ENCODE measurements at regions not wholly inside any gene's neighbourhood (a gene's known extent, or its start where the extent isn't known, plus 50 kb on each side); places are given as distances from the start of the nearest gene placed in this dataset.

DNA sequence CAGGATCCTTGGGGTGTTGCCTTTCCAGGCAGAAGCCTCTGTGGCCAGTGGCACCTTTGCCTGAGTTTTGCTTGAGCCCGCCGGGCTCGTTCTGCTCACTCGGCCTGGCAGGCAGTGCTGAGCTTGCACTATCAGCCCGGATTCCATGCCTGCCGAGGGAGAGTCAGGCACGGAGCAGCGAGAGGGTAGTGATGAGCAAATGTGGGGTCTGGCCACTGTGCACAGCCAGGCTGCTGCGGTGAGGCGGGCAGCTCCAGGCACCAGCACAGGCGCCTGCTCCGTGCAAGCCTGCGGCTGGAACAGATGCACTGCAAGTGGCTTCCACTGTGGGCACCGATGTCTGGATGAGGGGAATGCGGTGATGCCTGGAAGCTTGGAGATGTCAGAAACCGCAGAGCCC lies 619.2 kb downstream of the RAPGEF2 start:
- no peak for DNase-seq (ENCODE audit: low spot score)
- H3K4me3 Mint-ChIP-seq (ENCODE audit: unreplicated experiment): no peak overlapping the region
- peaks cover 3% of the 10 kb centered on the region for H3K9me3 Mint-ChIP-seq (ENCODE audit: low read depth)
- TF ChIP-seq, protein P1, sequence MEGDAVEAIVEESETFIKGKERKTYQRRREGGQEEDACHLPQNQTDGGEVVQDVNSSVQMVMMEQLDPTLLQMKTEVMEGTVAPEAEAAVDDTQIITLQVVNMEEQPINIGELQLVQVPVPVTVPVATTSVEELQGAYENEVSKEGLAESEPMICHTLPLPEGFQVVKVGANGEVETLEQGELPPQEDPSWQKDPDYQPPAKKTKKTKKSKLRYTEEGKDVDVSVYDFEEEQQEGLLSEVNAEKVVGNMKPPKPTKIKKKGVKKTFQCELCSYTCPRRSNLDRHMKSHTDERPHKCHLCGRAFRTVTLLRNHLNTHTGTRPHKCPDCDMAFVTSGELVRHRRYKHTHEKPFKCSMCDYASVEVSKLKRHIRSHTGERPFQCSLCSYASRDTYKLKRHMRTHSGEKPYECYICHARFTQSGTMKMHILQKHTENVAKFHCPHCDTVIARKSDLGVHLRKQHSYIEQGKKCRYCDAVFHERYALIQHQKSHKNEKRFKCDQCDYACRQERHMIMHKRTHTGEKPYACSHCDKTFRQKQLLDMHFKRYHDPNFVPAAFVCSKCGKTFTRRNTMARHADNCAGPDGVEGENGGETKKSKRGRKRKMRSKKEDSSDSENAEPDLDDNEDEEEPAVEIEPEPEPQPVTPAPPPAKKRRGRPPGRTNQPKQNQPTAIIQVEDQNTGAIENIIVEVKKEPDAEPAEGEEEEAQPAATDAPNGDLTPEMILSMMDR (IDR thresholded peaks at IDR 0.05): no peak
- H3K27me3 Mint-ChIP-seq (ENCODE audit: low read depth): peaks cover 3% of the 10 kb centered on the region
- no peaks in the 10 kb centered on the region for H3K36me3 Mint-ChIP-seq (ENCODE audit: low read depth)
- H3K4me1 Mint-ChIP-seq (ENCODE audit: low read depth): no peaks in the 10 kb centered on the region
- no peak overlapping the region for H3K27ac Mint-ChIP-seq (ENCODE audit: unreplicated experiment)

DNA sequence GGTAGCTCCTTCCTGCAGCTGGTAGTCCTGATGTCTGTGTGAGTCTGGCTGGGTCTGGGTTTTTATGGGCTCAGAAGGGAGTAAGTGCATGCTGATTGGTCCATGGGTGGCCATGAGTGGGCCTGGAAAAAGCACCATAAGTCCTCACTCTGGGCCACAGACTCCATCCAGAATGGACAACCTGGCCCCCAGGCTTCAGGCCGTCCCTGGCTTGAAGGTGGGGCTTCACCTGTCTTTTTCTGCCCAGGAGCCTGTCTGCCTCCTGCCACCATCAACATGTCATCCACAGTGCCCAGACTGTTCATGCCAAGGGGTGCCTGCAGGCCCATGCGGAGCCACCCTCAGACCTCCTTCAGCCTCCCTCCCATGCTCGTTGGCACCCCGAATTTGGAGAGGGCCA lies 620.0 kb downstream of the RAPGEF2 start:
- no peak overlapping the region for H3K4me3 Mint-ChIP-seq (ENCODE audit: unreplicated experiment)
- peaks cover 3% of the 10 kb centered on the region for H3K27me3 Mint-ChIP-seq (ENCODE audit: low read depth)
- no peak overlapping the region for H3K27ac Mint-ChIP-seq (ENCODE audit: unreplicated experiment)
- no peak for DNase-seq (ENCODE audit: low spot score)
- peaks cover 4% of the 10 kb centered on the region for H3K9me3 Mint-ChIP-seq (ENCODE audit: low read depth)
- no peaks in the 10 kb centered on the region for H3K36me3 Mint-ChIP-seq (ENCODE audit: low read depth)
- TF ChIP-seq, protein P1 (IDR thresholded peaks at IDR 0.05): no peak
- no peaks in the 10 kb centered on the region for H3K4me1 Mint-ChIP-seq (ENCODE audit: low read depth)

DNA sequence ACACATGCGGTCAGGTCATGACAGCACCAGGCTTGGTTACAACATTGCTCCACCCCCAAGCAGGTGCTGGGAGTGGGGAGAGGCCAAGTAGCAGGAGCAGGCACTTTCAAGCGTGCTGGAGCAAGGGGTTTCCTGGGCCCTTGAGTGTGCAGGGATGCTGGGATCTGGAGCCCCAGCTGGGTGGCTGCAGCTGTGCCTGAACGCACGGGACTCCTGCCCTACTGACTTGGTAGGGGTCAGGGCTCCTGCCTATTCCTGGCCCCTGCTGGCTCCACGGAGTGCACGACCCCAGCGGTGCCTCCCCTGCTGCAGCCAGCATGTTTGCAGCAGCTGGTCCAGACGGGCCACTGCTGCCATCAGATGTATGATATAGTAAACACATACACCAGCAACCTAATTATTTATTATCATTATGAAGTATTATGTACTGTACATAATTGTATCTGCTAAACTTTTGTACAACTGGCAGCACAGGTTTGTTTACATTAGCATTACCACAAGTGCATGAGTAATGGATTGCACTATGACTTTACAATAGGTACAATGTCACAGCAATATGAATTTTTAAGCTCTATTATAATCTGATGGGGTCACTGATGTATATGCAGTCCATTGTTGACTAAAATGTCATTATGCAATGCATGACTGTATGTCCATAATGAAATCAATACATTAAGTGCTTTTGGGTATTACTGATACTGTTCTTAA lies 620.6 kb downstream of the RAPGEF2 start:
- no peak overlapping the region for H3K27ac Mint-ChIP-seq (ENCODE audit: unreplicated experiment)
- no peak overlapping the region for H3K4me3 Mint-ChIP-seq (ENCODE audit: unreplicated experiment)
- no peaks in the 10 kb centered on the region for H3K4me1 Mint-ChIP-seq (ENCODE audit: low read depth)
- H3K36me3 Mint-ChIP-seq (ENCODE audit: low read depth): no peaks in the 10 kb centered on the region
- TF ChIP-seq, protein P1 (IDR thresholded peaks at IDR 0.05): no peak
- peaks cover 3% of the 10 kb centered on the region for H3K27me3 Mint-ChIP-seq (ENCODE audit: low read depth)
- peaks cover 4% of the 10 kb centered on the region for H3K9me3 Mint-ChIP-seq (ENCODE audit: low read depth)
- DNase-seq (ENCODE audit: low spot score): no peak

DNA sequence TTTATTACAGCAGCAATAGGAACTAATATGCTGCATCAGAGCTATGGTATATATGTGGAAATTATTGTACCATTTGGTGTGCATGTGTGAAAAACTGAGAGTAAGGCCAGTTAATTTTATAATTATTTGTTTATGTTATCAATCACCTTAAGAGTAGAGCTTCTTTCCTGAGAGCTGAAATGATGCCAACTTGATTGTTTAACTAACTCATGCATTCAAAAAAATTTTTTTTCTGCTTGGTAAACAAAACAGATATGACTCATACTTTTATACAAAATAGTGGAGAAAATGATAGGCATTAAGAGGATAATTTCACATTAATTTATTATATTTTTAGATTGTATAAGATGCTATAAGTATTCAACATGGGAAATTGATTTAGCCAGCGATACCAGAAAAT lies 622.7 kb downstream of the RAPGEF2 start:
- H3K9me3 Mint-ChIP-seq (ENCODE audit: low read depth): peaks cover 4% of the 10 kb centered on the region
- no peak for DNase-seq (ENCODE audit: low spot score)
- peaks cover 3% of the 10 kb centered on the region for H3K27me3 Mint-ChIP-seq (ENCODE audit: low read depth)
- no peaks in the 10 kb centered on the region for H3K4me1 Mint-ChIP-seq (ENCODE audit: low read depth)
- TF ChIP-seq, protein P1 (IDR thresholded peaks at IDR 0.05): no peak
- no peak overlapping the region for H3K27ac Mint-ChIP-seq (ENCODE audit: unreplicated experiment)
- no peaks in the 10 kb centered on the region for H3K36me3 Mint-ChIP-seq (ENCODE audit: low read depth)
- no peak overlapping the region for H3K4me3 Mint-ChIP-seq (ENCODE audit: unreplicated experiment)

DNA sequence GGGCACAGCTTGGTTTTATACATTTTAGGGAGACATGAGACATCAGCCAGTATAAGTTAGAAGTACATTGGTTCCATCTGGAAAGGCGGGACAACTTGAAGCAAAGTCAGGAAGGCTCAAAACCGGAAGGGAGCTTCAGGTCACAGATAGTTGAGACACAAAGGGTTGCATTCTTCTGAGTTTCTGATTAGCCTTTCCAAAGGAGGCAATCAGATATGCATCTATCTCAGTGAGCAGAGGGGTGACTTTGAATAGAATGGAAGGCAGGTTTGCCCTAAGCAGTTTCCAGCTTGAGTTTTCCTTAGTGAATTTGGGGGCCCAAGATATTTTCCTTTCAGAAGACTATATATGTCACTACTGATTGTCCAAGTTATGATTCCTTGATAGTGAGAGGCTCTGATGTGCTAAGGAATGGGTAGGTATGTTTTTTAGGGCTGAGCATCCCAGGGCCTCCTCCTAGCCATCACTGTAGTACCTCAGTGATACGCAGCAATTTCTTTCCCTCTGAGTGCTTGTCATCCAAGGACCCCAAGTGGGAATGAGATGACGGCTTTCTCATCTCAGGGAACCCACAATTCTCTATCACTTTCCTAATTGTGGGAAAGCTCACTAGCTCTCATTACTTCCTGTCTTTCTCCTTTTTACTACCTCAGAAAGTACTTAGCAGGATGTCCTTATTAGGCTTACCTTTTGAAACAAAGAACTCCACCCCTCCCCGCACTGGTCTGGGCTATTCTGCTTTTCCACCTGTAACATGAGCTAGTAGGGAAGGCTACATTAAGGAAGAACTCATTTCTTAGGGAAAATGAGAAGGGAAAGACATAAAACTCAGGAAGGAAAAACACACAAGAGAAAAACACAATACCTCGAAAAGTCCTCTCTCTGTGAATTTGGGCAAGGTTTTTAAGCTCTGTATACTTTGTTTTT lies 632.7 kb downstream of the RAPGEF2 start:
- TF ChIP-seq, protein P1 (IDR thresholded peaks at IDR 0.05): no peak
- H3K9me3 Mint-ChIP-seq (ENCODE audit: low read depth): peaks cover 3% of the 10 kb centered on the region

More for the DNA sequence above, 632.7 kb downstream of the RAPGEF2 start:
- no peak overlapping the region for H3K4me3 Mint-ChIP-seq (ENCODE audit: unreplicated experiment)
- peaks cover 9% of the 10 kb centered on the region for H3K4me1 Mint-ChIP-seq (ENCODE audit: low read depth)
- no peak for DNase-seq (ENCODE audit: low spot score)
- H3K27me3 Mint-ChIP-seq (ENCODE audit: low read depth): peaks cover 2% of the 10 kb centered on the region
- H3K27ac Mint-ChIP-seq (ENCODE audit: unreplicated experiment): no peak overlapping the region
- H3K36me3 Mint-ChIP-seq (ENCODE audit: low read depth): no peaks in the 10 kb centered on the region
